Type B pancreatic cell (in vitro differentiated cells): ENCODE measurements at regions not wholly inside any gene's neighbourhood (a gene's known extent, or its start where the extent isn't known, plus 50 kb on each side); places are given as distances from the start of the nearest gene placed in this dataset.
A peak's percentile ranks its signal among the peaks of the same experiment; 100 is the strongest.

Experiments
- DNase-seq: peaks from one replicate; pipeline ENCODE4 v3.0.0; 2021; ENCODE audit warnings: mixed read lengths; ENCODE audit not compliant: unreplicated experiment; ENCODE audit errors: extremely low spot score
- H3K27ac Mint-ChIP-seq: 2 replicates; pipeline ENCODE4 v1.8.0; 2021; ENCODE audit warnings: mild to moderate bottlenecking, mixed read lengths
- H3K27me3 Mint-ChIP-seq: 2 replicates; pipeline ENCODE4 v1.8.0; 2021; ENCODE audit warnings: mixed read lengths
- H3K36me3 Mint-ChIP-seq: 2 replicates; pipeline ENCODE4 v1.8.0; 2021; ENCODE audit warnings: mixed read lengths
- H3K4me1 Mint-ChIP-seq: one replicate; pipeline ENCODE4 v1.8.0; 2021; ENCODE audit warnings: mixed read lengths; ENCODE audit not compliant: unreplicated experiment
- H3K4me3 Mint-ChIP-seq: 2 replicates; pipeline ENCODE4 v1.8.0; 2021; ENCODE audit warnings: mild to moderate bottlenecking, mixed read lengths
- H3K9me3 Mint-ChIP-seq: 2 replicates; pipeline ENCODE4 v1.8.0; 2021; ENCODE audit warnings: mixed read lengths
- TF ChIP-seq, protein P1 (sequence below): fragments of 200-600 bp; sonication (generic); conservative IDR thresholded peaks from 2 replicates; pipeline ENCODE4 v1.5.0; 2021; ENCODE audit warnings: antibody characterized with exemption, mild to moderate bottlenecking

DNA sequence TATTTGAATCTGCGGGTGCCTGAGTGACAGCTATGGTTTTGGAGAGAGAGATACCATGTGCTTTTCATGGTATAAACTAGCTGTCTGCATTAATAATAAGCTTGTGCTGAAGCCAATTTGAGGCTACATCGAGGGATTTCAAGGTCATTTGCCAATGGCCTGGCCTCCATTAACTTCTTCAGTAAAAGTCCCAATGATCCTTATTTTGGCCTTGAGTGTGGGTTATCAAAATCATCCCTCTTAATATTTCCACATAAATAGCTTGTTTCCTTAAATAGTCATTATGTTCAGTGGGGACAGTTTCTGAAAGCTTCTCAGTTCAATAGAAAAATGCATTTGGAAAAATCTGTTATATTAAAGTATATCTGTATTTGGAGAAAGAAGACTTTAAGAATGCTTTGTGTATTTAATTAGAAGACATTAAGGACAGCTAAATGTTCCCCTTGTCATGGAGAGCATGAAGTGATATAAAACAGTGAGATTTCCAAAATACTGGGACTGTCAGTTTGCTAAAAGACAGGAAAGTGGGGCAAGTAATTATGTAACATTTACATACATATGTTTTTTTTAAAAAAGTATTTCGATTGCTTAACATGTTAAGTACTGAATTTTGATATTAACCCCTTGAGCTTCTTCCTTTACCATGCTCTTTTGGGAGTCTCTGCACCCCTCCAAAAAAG, 355.5 kb upstream of the ZEB2 start:
- H3K36me3 Mint-ChIP-seq: no peaks in the 10 kb centered on the region
- TF ChIP-seq, protein P1, sequence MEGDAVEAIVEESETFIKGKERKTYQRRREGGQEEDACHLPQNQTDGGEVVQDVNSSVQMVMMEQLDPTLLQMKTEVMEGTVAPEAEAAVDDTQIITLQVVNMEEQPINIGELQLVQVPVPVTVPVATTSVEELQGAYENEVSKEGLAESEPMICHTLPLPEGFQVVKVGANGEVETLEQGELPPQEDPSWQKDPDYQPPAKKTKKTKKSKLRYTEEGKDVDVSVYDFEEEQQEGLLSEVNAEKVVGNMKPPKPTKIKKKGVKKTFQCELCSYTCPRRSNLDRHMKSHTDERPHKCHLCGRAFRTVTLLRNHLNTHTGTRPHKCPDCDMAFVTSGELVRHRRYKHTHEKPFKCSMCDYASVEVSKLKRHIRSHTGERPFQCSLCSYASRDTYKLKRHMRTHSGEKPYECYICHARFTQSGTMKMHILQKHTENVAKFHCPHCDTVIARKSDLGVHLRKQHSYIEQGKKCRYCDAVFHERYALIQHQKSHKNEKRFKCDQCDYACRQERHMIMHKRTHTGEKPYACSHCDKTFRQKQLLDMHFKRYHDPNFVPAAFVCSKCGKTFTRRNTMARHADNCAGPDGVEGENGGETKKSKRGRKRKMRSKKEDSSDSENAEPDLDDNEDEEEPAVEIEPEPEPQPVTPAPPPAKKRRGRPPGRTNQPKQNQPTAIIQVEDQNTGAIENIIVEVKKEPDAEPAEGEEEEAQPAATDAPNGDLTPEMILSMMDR: no peak
- DNase-seq: no peak
- peaks cover 5% of the 10 kb centered on the region for H3K4me1 Mint-ChIP-seq
- no peaks in the 10 kb centered on the region for H3K9me3 Mint-ChIP-seq
- H3K27ac Mint-ChIP-seq: no peak overlapping the region
- H3K27me3 Mint-ChIP-seq: no peaks in the 10 kb centered on the region
- H3K4me3 Mint-ChIP-seq: no peak overlapping the region

DNA sequence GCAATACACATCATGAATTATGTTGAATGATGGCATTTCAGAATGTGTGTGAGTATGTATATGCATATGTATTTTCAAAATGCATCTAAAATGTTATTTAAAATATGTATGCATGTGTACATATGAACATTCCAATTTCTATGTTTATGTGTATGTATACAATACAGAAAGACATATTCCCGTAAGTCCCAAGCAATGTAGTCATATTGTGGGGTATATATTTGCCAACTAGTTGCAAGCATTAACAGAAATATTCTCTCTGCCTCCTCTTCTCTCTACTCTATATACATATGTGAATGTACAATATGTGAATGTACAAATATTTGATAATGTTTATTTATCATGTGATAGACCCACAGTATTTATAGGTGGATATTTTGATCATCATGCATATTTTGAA, 345.8 kb upstream of the ZEB2 start:
- Mint-ChIP-seq H3K4me1 (no peaks in the 10 kb centered on the region), H3K36me3 (no peaks in the 10 kb centered on the region), H3K4me3 (no peak overlapping the region), H3K27ac (no peak overlapping the region), H3K27me3 (no peaks in the 10 kb centered on the region), H3K9me3 (no peaks in the 10 kb centered on the region)
- no peak for DNase-seq
- TF ChIP-seq, protein P1: no peak

DNA sequence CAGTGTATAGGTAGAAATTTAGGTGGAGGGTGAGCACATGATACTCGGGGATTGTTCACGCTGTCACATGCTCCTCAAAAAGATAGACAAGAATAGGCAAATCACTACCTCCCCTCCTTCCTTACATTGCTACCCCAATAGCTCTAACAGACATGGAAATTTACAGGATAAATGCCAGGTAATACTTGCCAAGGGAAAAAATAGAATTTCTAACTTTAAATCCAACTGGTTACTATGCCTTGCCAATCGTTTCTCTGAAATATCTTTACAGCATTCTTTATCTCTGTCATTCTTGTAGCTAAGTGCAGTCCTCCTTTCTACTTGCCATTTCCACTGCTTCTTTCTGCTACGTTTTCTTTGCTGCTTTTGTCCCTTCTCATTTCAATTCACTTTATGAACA, 339.8 kb upstream of the ZEB2 start:
- Mint-ChIP-seq H3K9me3 (peaks cover 3% of the 10 kb centered on the region), H3K36me3 (no peaks in the 10 kb centered on the region), H3K27ac (no peak overlapping the region), H3K27me3 (no peaks in the 10 kb centered on the region), H3K4me3 (no peak overlapping the region), H3K4me1 (no peaks in the 10 kb centered on the region)
- no peak for DNase-seq
- TF ChIP-seq, protein P1: no peak

DNA sequence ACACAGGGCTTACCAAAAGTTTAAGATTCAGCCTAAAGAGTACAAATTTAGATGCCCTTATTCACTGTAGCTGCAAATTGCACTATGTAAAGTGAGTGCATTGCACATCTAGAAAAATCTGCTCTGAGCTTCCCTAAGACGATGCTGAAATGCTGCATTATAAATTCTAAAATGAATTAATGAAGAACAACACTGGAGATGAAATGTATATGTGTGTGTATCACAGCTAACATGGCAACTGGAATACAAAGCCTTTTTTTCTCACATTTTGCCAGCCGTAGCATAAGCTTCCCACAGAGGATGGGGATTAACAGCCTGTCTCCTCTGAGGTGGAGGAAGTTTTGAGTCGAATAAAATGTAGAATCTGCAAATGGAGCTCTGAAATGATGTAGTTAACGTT, 338.3 kb upstream of the ZEB2 start:
- Mint-ChIP-seq H3K9me3 (peaks cover 11% of the 10 kb centered on the region), H3K27me3 (no peaks in the 10 kb centered on the region), H3K4me1 (no peaks in the 10 kb centered on the region), H3K27ac (no peak overlapping the region), H3K4me3 (no peak overlapping the region), H3K36me3 (no peaks in the 10 kb centered on the region)
- no peak for DNase-seq
- TF ChIP-seq, protein P1: no peak

DNA sequence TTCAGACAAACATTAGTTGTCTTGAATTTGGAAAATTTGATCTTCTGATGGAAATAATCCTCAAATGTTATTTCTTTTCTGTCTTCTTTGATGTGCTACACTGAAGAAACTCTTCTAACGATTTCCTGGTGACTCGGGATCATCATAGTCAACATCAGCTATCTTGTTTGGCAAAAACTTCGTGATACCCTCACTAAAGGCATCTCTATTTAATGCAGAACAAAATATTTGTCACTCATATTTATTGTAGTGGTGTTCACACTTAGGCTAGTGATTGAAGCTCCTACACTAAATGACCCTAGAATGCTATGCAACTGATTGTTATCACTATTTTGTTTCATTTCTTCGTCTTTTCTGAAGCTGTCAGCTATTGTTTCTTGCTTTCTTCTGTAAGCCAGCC, 334.7 kb upstream of the ZEB2 start:
- no peaks in the 10 kb centered on the region for H3K36me3 Mint-ChIP-seq
- TF ChIP-seq, protein P1: no peak
- DNase-seq: no peak
- no peaks in the 10 kb centered on the region for H3K27me3 Mint-ChIP-seq
- H3K9me3 Mint-ChIP-seq: peaks cover 11% of the 10 kb centered on the region
- no peak overlapping the region for H3K27ac Mint-ChIP-seq
- peaks cover 6% of the 10 kb centered on the region for H3K4me1 Mint-ChIP-seq
- H3K4me3 Mint-ChIP-seq: no peak overlapping the region

DNA sequence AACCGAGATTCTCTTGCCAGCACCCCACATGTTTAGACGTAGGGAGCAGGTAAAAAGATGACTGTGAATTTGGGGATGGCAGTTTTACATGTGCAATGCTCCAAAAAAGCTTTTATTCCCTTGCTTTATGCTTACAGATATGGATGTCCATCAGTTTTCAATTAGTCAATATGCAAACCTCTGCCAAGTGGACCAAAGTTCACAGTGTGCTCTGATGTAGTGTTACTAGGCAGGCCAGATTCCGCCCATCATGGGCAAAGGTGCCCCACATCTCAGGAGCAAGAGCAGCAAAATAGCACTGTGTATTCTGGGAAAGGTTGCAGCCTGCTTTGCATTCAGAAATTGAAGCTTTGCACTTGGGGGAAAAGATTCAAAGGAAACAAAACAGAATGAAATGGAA, 329.7 kb upstream of the ZEB2 start:
- no peak overlapping the region for H3K27ac Mint-ChIP-seq
- DNase-seq: no peak
- peak overlapping the region; percentile 29 for H3K4me3 Mint-ChIP-seq
- H3K36me3 Mint-ChIP-seq: no peaks in the 10 kb centered on the region
- no peaks in the 10 kb centered on the region for H3K27me3 Mint-ChIP-seq
- TF ChIP-seq, protein P1: no peak
- peaks cover 16% of the 10 kb centered on the region for H3K9me3 Mint-ChIP-seq
- peaks cover 6% of the 10 kb centered on the region for H3K4me1 Mint-ChIP-seq
